ENCODE measurements at regions not wholly inside any gene's neighbourhood (a gene's known extent, or its start where the extent isn't known, plus 50 kb on each side); places are given as distances from the start of the nearest gene placed in this dataset.

GRCh38 chr13:104289400-104289799 lies 1223.2 kb upstream of the SLC10A2 start:
- no peak for TF ChIP-seq EZH2 (IDR thresholded peaks at IDR 0.05; ENCODE audit: low read depth, unreplicated experiment)
- no peak for TF ChIP-seq CTCF (conservative IDR thresholded peaks at IDR 0.05; ENCODE audit: low read depth in 2 of 2)
- TF ChIP-seq CREB1 (CRISPR knock-in tag; IDR thresholded peaks at IDR 0.05; ENCODE audit: low read depth): no peak
- no peak for TF ChIP-seq EZH2phosphoT487 (IDR thresholded peaks at IDR 0.05; ENCODE audit: unreplicated experiment)
- TF ChIP-seq JUNB (IDR thresholded peaks at IDR 0.05; ENCODE audit: unreplicated experiment): no peak
- no peak for TF ChIP-seq POLR2AphosphoS5 (IDR thresholded peaks at IDR 0.05; ENCODE audit: low read depth)
- no peak for TF ChIP-seq ZNF331 (CRISPR knock-in tag; IDR thresholded peaks at IDR 0.05; ENCODE audit: low read depth)

All from GM23338 (cell line).